Caco-2 (cell line): ENCODE measurements at regions not wholly inside any gene's neighbourhood (a gene's known extent, or its start where the extent isn't known, plus 50 kb on each side); places are given as distances from the start of the nearest gene placed in this dataset.

Experiments
- BruUV-seq: library from RNA; stranded (reverse); fragments of 400-500 nt; replicated peaks from 2 replicates; lab custom pipeline; 2021; lab: Mats Ljungman, UMichigan
- CTCF ChIA-PET: fragments of 300-600 bp; sonication (Branson Sonifier 250); formaldehyde crosslinking; loops from one replicate; lab custom pipeline; 2022; ENCODE audit warnings: antibody characterized with exemption; lab: Charles Lee
- POLR2A ChIA-PET: fragments of 300-600 bp; sonication (Branson Sonifier 250); formaldehyde crosslinking; loops from one replicate; lab custom pipeline; 2022; ENCODE audit warnings: antibody characterized with exemption; lab: Charles Lee
- DNase-seq, 2 experiments: peaks; one replicate each; pipeline versions ENCODE4 v3.0.0 to v3.0.0-alpha.2; 2020 to 2022
- H3K27me3 ChIP-seq: replicated peaks from 2 replicates; pipeline ENCODE4 v1.6.0; 2011; ENCODE audit warnings: low read length; ENCODE audit not compliant: control insufficient read depth, insufficient read depth
- H3K36me3 ChIP-seq: 2 replicates; pipeline ENCODE4 v1.5.1; 2011; ENCODE audit warnings: low read length; ENCODE audit not compliant: control insufficient read depth, insufficient read depth
- H3K4me1 ChIP-seq: fragments of 250-450 bp; sonication (Bioruptor Pico); 2 replicates; pipeline ENCODE4 v1.5.1; 2020; ENCODE audit warnings: mild to moderate bottlenecking
- H3K4me3 ChIP-seq: 2 replicates; pipeline ENCODE4 v1.5.1; 2011; ENCODE audit warnings: low read depth, mild to moderate bottlenecking, control low read depth, low read length
- H3K9me3 ChIP-seq: fragments of 250-450 bp; sonication (Bioruptor Pico); 2 replicates; pipeline ENCODE4 v1.5.1; 2020; ENCODE audit warnings: mild to moderate bottlenecking, moderate library complexity
- H3K27ac Mint-ChIP-seq: one replicate; pipeline ENCODE4 v1.8.0; 2022; ENCODE audit warnings: mixed read lengths; ENCODE audit not compliant: unreplicated experiment
- H3K27me3 Mint-ChIP-seq: one replicate; pipeline ENCODE4 v1.8.0; 2022; ENCODE audit warnings: mixed read lengths; ENCODE audit not compliant: insufficient read depth, unreplicated experiment
- H3K36me3 Mint-ChIP-seq: one replicate; pipeline ENCODE4 v1.8.0; 2022; ENCODE audit warnings: mild to moderate bottlenecking, mixed read lengths; ENCODE audit not compliant: insufficient read depth, unreplicated experiment
- H3K4me1 Mint-ChIP-seq: one replicate; pipeline ENCODE4 v1.8.0; 2022; ENCODE audit warnings: low read depth, mixed read lengths; ENCODE audit not compliant: unreplicated experiment
- H3K4me3 Mint-ChIP-seq: one replicate; pipeline ENCODE4 v1.8.0; 2022; ENCODE audit warnings: mild to moderate bottlenecking, moderate library complexity, mixed read lengths; ENCODE audit not compliant: unreplicated experiment
- H3K9me3 Mint-ChIP-seq: one replicate; pipeline ENCODE4 v1.8.0; 2022; ENCODE audit warnings: mixed read lengths; ENCODE audit not compliant: unreplicated experiment
- CTCF ChIP-seq, 2 experiments: fragments of 200-600 bp in 1 of 2; IDR thresholded peaks; 1 replicate in 1 of 2; 2 replicates in 1 of 2; pipeline versions ENCODE4 v1.5.1 to v1.8.0; 2011 to 2022; ENCODE audit warnings: antibody characterized with exemption in 1 of 2, control low read depth in 1 of 2, inconsistent platforms in 1 of 2, low read depth in 1 of 2, low read length in 1 of 2, mild to moderate bottlenecking in 1 of 2, moderate library complexity in 1 of 2; ENCODE audit not compliant: insufficient read depth in 1 of 2, severe bottlenecking in 1 of 2, unreplicated experiment in 1 of 2
- intact Hi-C: fragments of 100-400 bp; cut with micrococcal nuclease; formaldehyde crosslinking; loops from one replicate; pipeline ENCODE4 v1.10.0; 2022; ENCODE audit not compliant: unreplicated experiment

- ChIA-PET CTCF (no interaction called here), POLR2A (no interaction called here)
- Histone ChIP-seq H3K27me3 (no peaks in the 10 kb centered on the region), H3K4me1 (no peaks in the 10 kb centered on the region), H3K36me3 (no peaks in the 10 kb centered on the region), H3K4me3 (no peak overlapping the region), H3K9me3 (no peaks in the 10 kb centered on the region)
- TF ChIP-seq CTCF (IDR thresholded peaks at IDR 0.05; ENCODE audit: insufficient read depth in 1 of 2, low read depth in 1 of 2, low read length in 1 of 2, severe bottlenecking in 1 of 2, unreplicated experiment in 1 of 2) = no peak
- Mint-ChIP-seq H3K4me3 (no peak overlapping the region), H3K27ac (no peak overlapping the region), H3K27me3 (no peaks in the 10 kb centered on the region), H3K9me3 (no peaks in the 10 kb centered on the region), H3K36me3 (no peaks in the 10 kb centered on the region), H3K4me1 (no peaks in the 10 kb centered on the region)
- no peak for DNase-seq
- intact Hi-C loops = no loop called here
- no TSS peak for BruUV-seq
Observed at GRCh38 chr4:13953083-13953482, 325.6 kb upstream of the BOD1L1 start.

GRCh38 chr4:13955551-13955950 is 328.0 kb upstream of the BOD1L1 start:
- Mint-ChIP-seq H3K27ac (no peak overlapping the region), H3K27me3 (no peaks in the 10 kb centered on the region), H3K36me3 (no peaks in the 10 kb centered on the region), H3K4me1 (no peaks in the 10 kb centered on the region), H3K9me3 (no peaks in the 10 kb centered on the region), H3K4me3 (no peak overlapping the region)
- POLR2A ChIA-PET = no interaction called here
- no TSS peak for BruUV-seq
- Histone ChIP-seq H3K27me3 (no peaks in the 10 kb centered on the region), H3K4me1 (no peaks in the 10 kb centered on the region), H3K4me3 (no peak overlapping the region), H3K9me3 (no peaks in the 10 kb centered on the region), H3K36me3 (no peaks in the 10 kb centered on the region)
- intact Hi-C loops = no loop called here
- no peak for DNase-seq
- no peak for TF ChIP-seq CTCF (IDR thresholded peaks at IDR 0.05; ENCODE audit: insufficient read depth in 1 of 2, low read depth in 1 of 2, low read length in 1 of 2, severe bottlenecking in 1 of 2, unreplicated experiment in 1 of 2)
- CTCF ChIA-PET = no interaction called here

- no peak for DNase-seq
- no peaks in the 10 kb centered on the region for H3K4me1 ChIP-seq
- CTCF ChIA-PET = no interaction called here
- no peaks in the 10 kb centered on the region for H3K27me3 ChIP-seq
- no peak for TF ChIP-seq CTCF (IDR thresholded peaks at IDR 0.05; ENCODE audit: insufficient read depth in 1 of 2, low read depth in 1 of 2, low read length in 1 of 2, severe bottlenecking in 1 of 2, unreplicated experiment in 1 of 2)
- Mint-ChIP-seq H3K4me1 (no peaks in the 10 kb centered on the region), H3K27ac (no peak overlapping the region), H3K4me3 (no peak overlapping the region), H3K9me3 (no peaks in the 10 kb centered on the region), H3K27me3 (no peaks in the 10 kb centered on the region), H3K36me3 (no peaks in the 10 kb centered on the region)
- intact Hi-C loops = no loop called here
- no peaks in the 10 kb centered on the region for H3K36me3 ChIP-seq
- no peak overlapping the region for H3K4me3 ChIP-seq
- no TSS peak for BruUV-seq
- POLR2A ChIA-PET = no interaction called here
- H3K9me3 ChIP-seq = no peaks in the 10 kb centered on the region
Observed at GRCh38 chr4:13956947-13957346, 329.4 kb upstream of the BOD1L1 start.
